ENCODE measurements at regions not wholly inside any gene's neighbourhood (a gene's known extent, or its start where the extent isn't known, plus 50 kb on each side); places are given as distances from the start of the nearest gene placed in this dataset.

DNA sequence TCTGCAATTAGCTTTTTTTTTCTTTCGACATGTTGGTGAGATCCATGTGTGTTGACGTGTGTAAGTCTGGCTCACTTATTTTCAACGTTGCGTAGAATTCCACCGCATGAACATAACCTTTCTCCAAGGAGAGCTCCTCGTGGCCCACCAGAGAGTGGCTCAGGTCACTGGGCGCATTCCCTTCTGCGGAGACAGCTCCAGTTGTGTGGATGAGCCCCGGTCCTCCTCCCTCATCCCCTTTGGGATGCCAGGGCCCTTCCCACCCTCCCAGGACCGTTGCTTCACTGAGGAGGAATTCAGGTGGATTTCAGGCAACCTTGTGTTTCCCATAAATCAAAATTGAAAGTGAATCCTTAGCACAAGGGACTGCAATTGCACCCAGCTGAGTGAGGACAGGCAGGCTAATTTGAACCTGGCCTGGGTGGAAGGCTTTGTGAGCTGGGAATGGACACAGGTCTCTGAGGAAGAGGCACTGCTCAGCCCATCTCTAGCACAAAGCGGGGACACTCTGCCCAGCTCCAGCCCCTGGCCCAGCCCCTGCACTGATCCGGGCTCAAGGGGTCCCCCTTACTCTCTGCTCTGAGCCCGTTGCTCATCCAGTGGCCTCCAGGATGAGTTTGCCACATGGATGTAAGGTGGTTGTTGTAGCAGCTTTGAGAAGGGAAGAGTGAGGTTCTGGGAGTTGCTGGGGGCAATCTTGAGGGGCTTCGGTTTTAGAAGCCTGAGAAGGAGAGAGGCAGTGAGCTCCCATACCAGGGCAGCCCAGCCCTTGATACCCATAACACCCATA, 57.8 kb upstream of the HAAO start:
- DNase-seq (ENCODE audit: low spot score): no peak
- TF ChIP-seq, protein P1, sequence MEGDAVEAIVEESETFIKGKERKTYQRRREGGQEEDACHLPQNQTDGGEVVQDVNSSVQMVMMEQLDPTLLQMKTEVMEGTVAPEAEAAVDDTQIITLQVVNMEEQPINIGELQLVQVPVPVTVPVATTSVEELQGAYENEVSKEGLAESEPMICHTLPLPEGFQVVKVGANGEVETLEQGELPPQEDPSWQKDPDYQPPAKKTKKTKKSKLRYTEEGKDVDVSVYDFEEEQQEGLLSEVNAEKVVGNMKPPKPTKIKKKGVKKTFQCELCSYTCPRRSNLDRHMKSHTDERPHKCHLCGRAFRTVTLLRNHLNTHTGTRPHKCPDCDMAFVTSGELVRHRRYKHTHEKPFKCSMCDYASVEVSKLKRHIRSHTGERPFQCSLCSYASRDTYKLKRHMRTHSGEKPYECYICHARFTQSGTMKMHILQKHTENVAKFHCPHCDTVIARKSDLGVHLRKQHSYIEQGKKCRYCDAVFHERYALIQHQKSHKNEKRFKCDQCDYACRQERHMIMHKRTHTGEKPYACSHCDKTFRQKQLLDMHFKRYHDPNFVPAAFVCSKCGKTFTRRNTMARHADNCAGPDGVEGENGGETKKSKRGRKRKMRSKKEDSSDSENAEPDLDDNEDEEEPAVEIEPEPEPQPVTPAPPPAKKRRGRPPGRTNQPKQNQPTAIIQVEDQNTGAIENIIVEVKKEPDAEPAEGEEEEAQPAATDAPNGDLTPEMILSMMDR (IDR thresholded peaks at IDR 0.05; ENCODE audit: extremely low read depth, missing control alignments): no peak

- DNase-seq (ENCODE audit: low spot score): no peak
- TF ChIP-seq, protein P1 (IDR thresholded peaks at IDR 0.05; ENCODE audit: extremely low read depth, missing control alignments): no peak
These were observed 56.9 kb upstream of the HAAO start for GRCh38 chr2:42849311-42849710.

- TF ChIP-seq, protein P1 (IDR thresholded peaks at IDR 0.05; ENCODE audit: extremely low read depth, missing control alignments): no peak
- no peak for DNase-seq (ENCODE audit: low spot score)
These were observed 56.4 kb upstream of the HAAO start for GRCh38 chr2:42848726-42849290.

- TF ChIP-seq, protein P1 (IDR thresholded peaks at IDR 0.05; ENCODE audit: extremely low read depth, missing control alignments): no peak
- no peak for DNase-seq (ENCODE audit: low spot score)
These were observed 55.9 kb upstream of the HAAO start for GRCh38 chr2:42848265-42848664.

- TF ChIP-seq, protein P1 (IDR thresholded peaks at IDR 0.05; ENCODE audit: extremely low read depth, missing control alignments): no peak
- DNase-seq (ENCODE audit: low spot score): no peak
These were observed 55.3 kb upstream of the HAAO start for GRCh38 chr2:42847596-42848151.

DNA sequence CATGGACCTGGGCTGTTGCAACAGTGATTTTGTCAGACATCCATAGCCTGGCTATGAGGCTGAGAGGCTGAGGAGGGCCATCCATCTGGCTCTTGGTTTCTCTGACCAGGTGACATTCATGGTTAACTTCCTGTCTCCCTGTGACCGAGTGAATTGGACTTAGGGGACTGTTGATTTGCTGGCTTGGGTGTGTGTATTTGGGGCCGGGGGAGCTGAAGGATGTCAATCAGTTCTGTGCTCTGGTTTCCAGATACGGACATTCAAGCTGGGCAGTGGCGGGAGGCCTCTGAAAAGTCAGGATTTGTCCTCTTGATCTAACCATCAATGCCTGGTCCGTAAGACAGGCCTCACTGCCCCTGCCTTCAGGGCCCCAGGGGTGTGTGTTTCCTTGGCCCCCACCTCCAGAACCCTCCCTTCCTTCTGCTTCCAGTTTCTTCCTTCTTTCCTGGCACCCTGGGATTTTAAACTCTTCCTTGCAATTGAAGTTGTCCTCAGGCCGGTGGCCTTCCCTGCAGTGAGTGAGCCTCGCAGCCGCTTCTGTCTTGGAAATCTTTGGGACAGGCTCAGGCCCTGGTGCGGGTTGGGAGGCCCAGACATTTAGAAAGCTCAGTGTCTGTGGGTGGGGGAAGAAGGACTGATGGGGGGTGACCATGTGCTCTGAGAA, 54.7 kb upstream of the HAAO start:
- DNase-seq (ENCODE audit: low spot score): no peak
- TF ChIP-seq, protein P1 (IDR thresholded peaks at IDR 0.05; ENCODE audit: extremely low read depth, missing control alignments): no peak

GRCh38 chr2:42846026-42846425, 53.6 kb upstream of the HAAO start:
- TF ChIP-seq, protein P1 (IDR thresholded peaks at IDR 0.05; ENCODE audit: extremely low read depth, missing control alignments): no peak
- DNase-seq (ENCODE audit: low spot score): no peak

All from GM20000 (cell line).